NCI-H1694 (cell line): ENCODE measurements at regions not wholly inside any gene's neighbourhood (a gene's known extent, or its start where the extent isn't known, plus 50 kb on each side); places are given as distances from the start of the nearest gene placed in this dataset.
"Not testable (repeated sequence)": the region's sequence is repeated elsewhere in the genome, so short reads cannot be mapped to it uniquely, and the experiment has no call there.

Source experiments
- DNase-seq: peaks from one replicate; lab custom pipeline; 2025; lab: John Stamatoyannopoulos, UW

GRCh38 chr14:23751616-23752015, 115.5 kb downstream of the DHRS2 start:
- DNase-seq, result no peak

GRCh38 chr14:23763394-23763793, 127.2 kb downstream of the DHRS2 start:
- DNase-seq, result no peak

- DNase-seq, result no peak
Observed at GRCh38 chr14:23766737-23767401, 130.7 kb downstream of the DHRS2 start.

GRCh38 chr14:23769221-23769728, 133.1 kb downstream of the DHRS2 start:
- not testable (repeated sequence) for DNase-seq

- DNase-seq, result no peak
Observed at GRCh38 chr14:23773981-23774380, 137.8 kb downstream of the DHRS2 start.

- no peak for DNase-seq
Observed at GRCh38 chr14:23776296-23776695, 140.1 kb downstream of the DHRS2 start.

- no peak for DNase-seq
Observed at GRCh38 chr14:23785208-23785607, 149.0 kb downstream of the DHRS2 start.

- no peak for DNase-seq
Observed at GRCh38 chr14:23787436-23787835, 151.3 kb downstream of the DHRS2 start.

GRCh38 chr14:23789696-23790095, 153.5 kb downstream of the DHRS2 start:
- no peak for DNase-seq

- DNase-seq, result no peak
Observed at GRCh38 chr14:23793532-23793931, 157.4 kb downstream of the DHRS2 start.

GRCh38 chr14:23800811-23801210, 152.8 kb upstream of the DHRS4 start:
- no peak for DNase-seq

- DNase-seq, result no peak
Observed at GRCh38 chr14:23801766-23802165, 151.8 kb upstream of the DHRS4 start.

GRCh38 chr14:23804817-23805216, 148.8 kb upstream of the DHRS4 start:
- no peak for DNase-seq

- no peak for DNase-seq
Observed at GRCh38 chr14:23805761-23806160, 147.8 kb upstream of the DHRS4 start.

- no peak for DNase-seq
Observed at GRCh38 chr14:23814527-23815256, 138.9 kb upstream of the DHRS4 start.

- DNase-seq, result no peak
Observed at GRCh38 chr14:23816371-23816770, 137.2 kb upstream of the DHRS4 start.

GRCh38 chr14:23817164-23817767, 136.3 kb upstream of the DHRS4 start:
- no peak for DNase-seq

GRCh38 chr14:23827100-23827892, 126.3 kb upstream of the DHRS4 start:
- no peak for DNase-seq

- DNase-seq, result no peak
Observed at GRCh38 chr14:23828001-23828400, 125.6 kb upstream of the DHRS4 start.

- DNase-seq, result no peak
Observed at GRCh38 chr14:23828616-23829015, 125.0 kb upstream of the DHRS4 start.

- no peak for DNase-seq
Observed at GRCh38 chr14:23829736-23830471, 123.7 kb upstream of the DHRS4 start.

GRCh38 chr14:23831596-23831995, 122.0 kb upstream of the DHRS4 start:
- no peak for DNase-seq
